ENCODE measurements at regions not wholly inside any gene's neighbourhood (a gene's known extent, or its start where the extent isn't known, plus 50 kb on each side); places are given as distances from the start of the nearest gene placed in this dataset.
"Not testable (repeated sequence)": the region's sequence is repeated elsewhere in the genome, so short reads cannot be mapped to it uniquely, and the experiment has no call there.

GRCh38 chr12:16785524-16785923 lies 179.6 kb upstream of the LMO3 start:
- H3K36me3 ChIP-seq (ENCODE audit: control insufficient read depth in 2 of 3, insufficient read depth in 3 of 3, low read length in 3 of 3): no peaks in the 10 kb centered on the region
- DNase-seq (no peak), FAIRE-seq (no peak)
- H3K9ac ChIP-seq (ENCODE audit: low read length in 3 of 3): no peak overlapping the region
- H3K4me3 ChIP-seq (ENCODE audit: low read length in 3 of 3): no peak overlapping the region
- H3K27me3 ChIP-seq (ENCODE audit: control insufficient read depth, insufficient read depth, low read length): no peaks in the 10 kb centered on the region
- intact Hi-C loops (cut with DNase I): no loop called here
- no peak overlapping the region for H3K27ac ChIP-seq (ENCODE audit: low read depth in 2 of 2, low read length in 2 of 2)
- no peaks in the 10 kb centered on the region for H3K4me1 ChIP-seq (ENCODE audit: control insufficient read depth in 2 of 3, insufficient read depth in 2 of 3, low read depth in 1 of 3, low read length in 3 of 3)
- no peak for TF ChIP-seq CTCF (IDR thresholded peaks at IDR 0.05; ENCODE audit: borderline replicate concordance, extremely low read depth, insufficient read depth)
- H3K9me3 ChIP-seq (ENCODE audit: control insufficient read depth in 2 of 3, insufficient read depth in 1 of 3, low read length in 3 of 3): peaks cover 0 to 1% (median 0%) of the 10 kb centered on the region in 3 donors

GRCh38 chr12:16769129-16769528 lies 163.2 kb upstream of the LMO3 start:
- H3K4me3 ChIP-seq (ENCODE audit: low read length in 3 of 3); H3K27ac ChIP-seq (ENCODE audit: low read depth in 2 of 2, low read length in 2 of 2); H3K9me3 ChIP-seq (ENCODE audit: control insufficient read depth in 2 of 3, insufficient read depth in 1 of 3, low read length in 3 of 3); H3K9ac ChIP-seq (ENCODE audit: low read length in 3 of 3); intact Hi-C loops (cut with DNase I); FAIRE-seq; H3K4me1 ChIP-seq (ENCODE audit: control insufficient read depth in 2 of 3, insufficient read depth in 2 of 3, low read depth in 1 of 3, low read length in 3 of 3); H3K27me3 ChIP-seq (ENCODE audit: control insufficient read depth, insufficient read depth, low read length); DNase-seq; H3K36me3 ChIP-seq (ENCODE audit: control insufficient read depth in 2 of 3, insufficient read depth in 3 of 3, low read length in 3 of 3): not testable (repeated sequence)

GRCh38 chr12:16766736-16767135 lies 160.8 kb upstream of the LMO3 start:
- Histone ChIP-seq H3K9me3 (ENCODE audit: control insufficient read depth in 2 of 3, insufficient read depth in 1 of 3, low read length in 3 of 3) (no peaks in the 10 kb centered on the region), H3K27ac (ENCODE audit: low read depth in 2 of 2, low read length in 2 of 2) (no peak overlapping the region), H3K9ac (ENCODE audit: low read length in 3 of 3) (no peak overlapping the region), H3K4me3 (ENCODE audit: low read length in 3 of 3) (no peak overlapping the region), H3K27me3 (ENCODE audit: control insufficient read depth, insufficient read depth, low read length) (no peaks in the 10 kb centered on the region), H3K4me1 (ENCODE audit: control insufficient read depth in 2 of 3, insufficient read depth in 2 of 3, low read depth in 1 of 3, low read length in 3 of 3) (no peaks in the 10 kb centered on the region), H3K36me3 (ENCODE audit: control insufficient read depth in 2 of 3, insufficient read depth in 3 of 3, low read length in 3 of 3) (no peaks in the 10 kb centered on the region)
- DNase-seq: no peak
- intact Hi-C loops (cut with DNase I): no loop called here
- no peak for TF ChIP-seq CTCF (IDR thresholded peaks at IDR 0.05; ENCODE audit: borderline replicate concordance, extremely low read depth, insufficient read depth)
- FAIRE-seq: no peak

GRCh38 chr12:16763901-16764300 lies 157.9 kb upstream of the LMO3 start:
- intact Hi-C loops (cut with DNase I): no loop called here
- H3K4me1 ChIP-seq (ENCODE audit: control insufficient read depth in 2 of 3, insufficient read depth in 2 of 3, low read depth in 1 of 3, low read length in 3 of 3): no peaks in the 10 kb centered on the region

More at GRCh38 chr12:16763901-16764300, 157.9 kb upstream of the LMO3 start:
- no peak overlapping the region for H3K27ac ChIP-seq (ENCODE audit: low read depth in 2 of 2, low read length in 2 of 2)
- no peak overlapping the region for H3K9ac ChIP-seq (ENCODE audit: low read length in 3 of 3)
- DNase-seq (no peak), FAIRE-seq (no peak)
- H3K27me3 ChIP-seq (ENCODE audit: control insufficient read depth, insufficient read depth, low read length): no peaks in the 10 kb centered on the region
- TF ChIP-seq CTCF (IDR thresholded peaks at IDR 0.05; ENCODE audit: borderline replicate concordance, extremely low read depth, insufficient read depth): no peak
- H3K36me3 ChIP-seq (ENCODE audit: control insufficient read depth in 2 of 3, insufficient read depth in 3 of 3, low read length in 3 of 3): no peaks in the 10 kb centered on the region
- no peak overlapping the region for H3K4me3 ChIP-seq (ENCODE audit: low read length in 3 of 3)
- no peaks in the 10 kb centered on the region for H3K9me3 ChIP-seq (ENCODE audit: control insufficient read depth in 2 of 3, insufficient read depth in 1 of 3, low read length in 3 of 3)

Measured in kidney (tissue), 13 donors.